ENCODE measurements at regions not wholly inside any gene's neighbourhood (a gene's known extent, or its start where the extent isn't known, plus 50 kb on each side); places are given as distances from the start of the nearest gene placed in this dataset.
A peak's percentile ranks its signal among the peaks of the same experiment; 100 is the strongest.

GRCh38 chr15:46266661-46267060 lies 631.8 kb downstream of the SQOR start:
- no peak for DNase-seq

DNA sequence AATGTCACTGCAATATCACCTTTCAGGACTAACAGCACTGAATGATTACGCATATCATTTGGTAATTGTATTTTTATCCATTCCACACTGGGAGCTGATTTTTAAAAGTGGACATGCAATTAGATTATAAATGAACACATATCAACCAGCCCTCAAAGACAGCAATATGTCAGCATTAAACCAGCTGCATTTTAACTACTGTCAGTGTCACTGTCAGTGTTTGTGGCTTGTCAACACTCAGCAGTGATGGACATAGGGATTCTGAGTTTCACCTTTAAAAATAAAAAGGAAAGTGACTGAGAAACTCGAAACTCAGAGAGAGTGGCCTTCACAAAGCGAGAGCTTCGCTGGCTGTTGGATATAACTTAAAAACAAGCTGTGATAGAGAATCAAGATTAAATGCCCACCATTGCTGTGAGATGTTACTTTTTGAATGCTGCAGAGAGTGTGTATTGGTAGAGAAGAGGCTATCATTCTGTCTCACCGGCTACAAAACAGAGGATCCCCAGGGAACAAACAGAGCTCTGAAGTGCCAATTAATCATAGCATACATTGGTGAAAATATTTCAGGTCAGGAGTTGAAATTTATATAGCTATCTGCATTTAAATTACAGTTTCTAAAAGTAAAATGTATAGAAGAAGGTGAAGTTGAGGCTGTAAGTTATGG lies 635.8 kb downstream of the SQOR start:
- no peak for DNase-seq

GRCh38 chr15:46275701-46276100 lies 640.9 kb downstream of the SQOR start:
- no peak for DNase-seq

GRCh38 chr15:46277451-46277850 lies 642.6 kb downstream of the SQOR start:
- no peak for DNase-seq

- DNase-seq, result no peak
Observed at GRCh38 chr15:46278062-46278461, 643.2 kb downstream of the SQOR start.

- DNase-seq, result no peak
Observed at GRCh38 chr15:46278486-46279090, 643.8 kb downstream of the SQOR start.

DNA sequence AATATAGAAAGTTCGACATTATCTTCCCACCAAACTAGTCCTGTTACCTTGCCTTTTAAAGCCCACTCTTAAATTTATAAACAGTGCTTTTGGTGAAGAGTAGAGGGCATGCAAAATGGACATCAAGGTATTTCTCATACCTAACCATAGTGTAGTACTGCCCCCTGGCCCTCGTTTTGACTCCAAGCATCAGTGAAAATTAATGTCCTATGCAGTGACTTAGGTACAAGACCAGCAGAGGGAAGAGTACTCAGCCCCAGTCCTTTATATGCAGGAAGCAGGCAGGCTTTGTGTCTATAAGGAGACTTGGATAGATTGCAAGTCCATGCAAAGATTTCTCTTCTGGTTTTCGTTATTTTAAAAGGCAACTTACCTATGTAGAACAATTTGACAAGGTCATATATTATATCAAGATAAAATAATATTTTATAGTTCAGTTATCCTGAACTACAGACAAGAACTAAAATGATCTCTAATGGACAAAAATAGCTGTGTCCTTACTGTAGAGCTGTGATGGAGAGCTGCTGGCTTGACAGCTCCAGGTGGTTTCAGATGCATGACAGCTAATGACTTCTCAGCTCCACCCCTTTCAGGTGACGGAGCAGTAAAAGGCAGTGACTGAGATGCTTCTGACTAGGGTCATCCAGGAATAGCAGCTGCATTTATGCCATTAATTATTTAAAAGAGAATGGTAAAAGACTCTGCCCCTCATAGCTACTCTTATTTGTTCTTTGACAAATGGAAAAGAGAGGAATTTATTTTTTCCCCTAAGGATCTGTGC lies 646.1 kb downstream of the SQOR start:
- DNase-seq, result no peak

- no peak for DNase-seq
Observed at GRCh38 chr15:46293550-46293949, 658.7 kb downstream of the SQOR start.

DNA sequence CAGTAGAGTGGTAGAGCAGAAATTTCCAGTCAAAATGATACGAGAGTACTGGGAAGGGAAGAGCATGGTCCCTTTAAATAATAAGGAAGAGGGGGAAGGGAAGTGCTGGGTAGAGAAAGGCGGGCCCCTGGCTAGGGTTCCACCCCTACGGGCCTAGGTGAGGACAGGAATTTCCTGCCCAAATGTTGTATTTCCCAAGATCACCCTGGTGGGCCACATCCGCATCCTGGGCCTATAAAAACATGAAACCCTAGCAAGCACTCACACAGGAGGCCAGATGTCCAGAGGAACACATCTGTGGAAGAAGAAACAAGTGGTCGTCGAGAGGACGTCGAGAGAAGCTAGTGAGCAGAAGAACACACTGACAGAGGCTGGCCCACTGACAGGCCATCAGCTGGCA lies 661.2 kb downstream of the SQOR start:
- DNase-seq, result no peak

GRCh38 chr15:46296797-46297196 lies 662.0 kb downstream of the SQOR start:
- DNase-seq, result no peak

GRCh38 chr15:46297766-46298165 lies 662.9 kb downstream of the SQOR start:
- DNase-seq, result peak; percentile 45

DNA sequence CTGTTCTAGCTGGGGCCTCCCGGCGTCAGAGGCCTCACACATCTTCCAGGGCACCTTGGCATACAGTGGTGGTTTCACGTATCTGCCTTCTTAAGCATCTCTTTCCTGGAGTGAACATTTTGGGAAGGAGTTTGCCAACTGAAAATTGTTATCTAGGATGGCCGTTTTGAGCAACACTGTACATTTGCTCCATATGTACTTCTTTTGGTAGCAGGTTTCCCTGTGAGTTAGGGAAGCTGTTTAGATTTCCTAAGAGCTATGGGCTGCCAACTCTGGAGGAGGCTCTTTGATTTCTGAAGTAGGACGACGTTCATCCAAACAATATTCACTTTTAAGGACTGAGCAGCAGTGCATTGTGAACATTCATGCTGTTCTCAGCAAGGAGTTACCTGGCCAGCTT lies 665.9 kb downstream of the SQOR start:
- no peak for DNase-seq

GRCh38 chr15:46301291-46301690 lies 666.5 kb downstream of the SQOR start:
- no peak for DNase-seq

DNA sequence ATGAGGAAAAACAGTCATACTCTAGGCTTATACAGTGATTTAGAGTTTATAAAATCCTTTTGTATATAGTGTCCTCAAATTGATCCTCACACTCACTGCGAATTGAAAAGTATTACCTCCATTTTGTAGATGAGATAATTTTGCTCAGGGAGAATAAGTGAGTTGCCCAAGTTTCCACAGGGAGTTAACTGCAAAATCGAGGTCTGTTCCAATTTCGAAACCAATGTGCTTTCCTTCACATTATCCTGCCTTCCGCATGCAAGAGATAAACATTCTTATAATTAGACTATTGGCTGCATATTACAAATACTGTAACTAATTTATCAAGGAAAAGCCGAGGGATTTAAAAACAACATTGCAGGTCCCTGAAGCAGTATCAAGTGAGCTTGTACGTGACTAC lies 667.0 kb downstream of the SQOR start:
- no peak for DNase-seq

GRCh38 chr15:46304321-46304720 lies 669.5 kb downstream of the SQOR start:
- peak; percentile 4 for DNase-seq

DNA sequence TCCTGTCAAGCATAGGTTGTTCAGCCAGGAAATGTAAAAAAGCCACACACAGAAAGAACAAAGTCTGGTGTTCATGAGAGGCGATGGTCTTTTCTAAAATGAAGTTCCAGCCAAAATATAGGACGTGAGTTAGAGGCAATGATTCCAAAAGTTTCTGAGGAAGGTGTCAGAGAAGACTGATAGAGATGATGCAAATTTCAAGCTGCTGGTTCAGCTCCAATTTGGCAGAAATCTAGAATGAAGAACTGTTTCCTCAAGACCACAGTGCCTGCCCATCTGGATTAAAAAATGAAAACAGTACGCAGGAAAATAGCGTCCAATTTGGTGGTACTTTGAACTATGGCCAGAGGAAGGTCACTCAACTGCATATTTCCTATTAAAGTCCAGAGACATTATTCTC lies 672.9 kb downstream of the SQOR start:
- DNase-seq, result no peak

- no peak for DNase-seq
Observed at GRCh38 chr15:46309914-46310313, 675.1 kb downstream of the SQOR start.

GRCh38 chr15:46312133-46312740 lies 677.4 kb downstream of the SQOR start:
- peak; percentile 71 for DNase-seq

DNA sequence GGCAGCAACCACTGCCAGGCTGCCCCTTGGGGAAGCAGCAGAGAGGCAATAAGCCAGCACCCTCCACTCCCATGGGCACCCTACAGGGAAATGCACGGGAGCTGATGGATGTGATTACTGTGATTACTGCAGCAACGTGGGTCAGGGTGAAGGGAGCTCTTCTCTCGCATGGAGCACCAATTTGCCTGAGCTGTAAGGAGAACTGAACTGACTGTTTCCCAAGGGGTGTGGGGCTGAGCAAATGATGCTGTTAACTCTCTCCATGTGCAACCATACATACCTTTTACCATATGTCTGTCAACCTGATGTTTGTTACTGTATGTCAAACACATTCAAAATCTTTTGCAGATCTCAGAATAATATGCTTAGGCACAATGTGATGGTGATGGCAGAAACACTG lies 680.6 kb downstream of the SQOR start:
- no peak for DNase-seq

GRCh38 chr15:46316024-46316423 lies 681.2 kb downstream of the SQOR start:
- no peak for DNase-seq

GRCh38 chr15:46317029-46317428 lies 682.2 kb downstream of the SQOR start:
- no peak for DNase-seq

DNA sequence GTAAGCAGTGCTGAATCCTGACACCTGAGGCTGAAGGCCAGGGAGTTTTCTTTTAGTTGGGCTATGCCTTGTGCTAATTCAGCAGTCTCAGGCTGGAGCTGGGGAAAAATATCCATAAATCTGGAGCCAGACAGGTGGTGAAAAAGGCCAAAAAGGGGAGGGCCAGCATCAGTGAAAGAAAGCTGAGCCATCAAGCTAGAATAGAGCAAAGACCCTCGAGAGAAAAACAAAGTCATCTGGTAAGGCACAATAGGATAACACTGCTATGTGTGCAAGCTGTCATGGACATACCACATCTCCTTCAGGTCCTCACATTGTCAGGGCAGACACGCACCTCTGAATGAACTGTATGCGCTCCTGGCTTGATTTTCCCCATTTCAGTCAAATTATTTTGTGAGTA lies 687.9 kb downstream of the SQOR start:
- no peak for DNase-seq

DNA sequence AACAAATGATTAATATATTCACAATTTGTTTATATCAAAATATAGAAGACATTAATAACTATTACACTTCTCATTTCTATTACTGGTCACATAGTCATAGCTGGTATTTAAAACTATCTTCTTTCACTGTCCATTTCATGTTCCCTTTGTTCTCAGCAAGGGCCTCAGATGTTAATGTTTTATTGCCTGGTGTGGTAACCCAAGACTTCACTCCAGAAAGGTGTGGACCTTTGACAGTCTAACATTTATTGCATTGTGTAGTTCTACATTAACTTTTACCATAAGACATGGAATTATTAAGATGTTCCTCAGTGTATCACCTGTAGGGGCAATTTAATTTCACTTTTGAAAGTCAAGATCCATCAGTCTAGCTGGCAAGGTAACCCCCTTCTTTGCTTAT lies 691.3 kb downstream of the SQOR start:
- no peak for DNase-seq

GRCh38 chr15:46328821-46329220 lies 694.0 kb downstream of the SQOR start:
- DNase-seq, result no peak

All from suppressor macrophage treated with lipopolysaccharide for 4 hours (primary cell).